ENCODE measurements at regions not wholly inside any gene's neighbourhood (a gene's known extent, or its start where the extent isn't known, plus 50 kb on each side); places are given as distances from the start of the nearest gene placed in this dataset.

GRCh38 chr1:14479865-14480264, 118.6 kb upstream of the KAZN start:
- CTCF ChIA-PET (ENCODE audit: partially characterized antibody): no interaction called here
- Histone ChIP-seq H3K4me1 (ENCODE audit: insufficient read depth, low read length) (no peaks in the 10 kb centered on the region), H3K9me3 (ENCODE audit: control insufficient read depth in 1 of 2, low read length in 2 of 2) (no peaks in the 10 kb centered on the region), H3K4me3 (ENCODE audit: low read length in 2 of 2) (no peak overlapping the region), H3K27ac (ENCODE audit: low read depth, low read length) (no peak overlapping the region), H3K36me3 (ENCODE audit: insufficient read depth, low read length) (no peaks in the 10 kb centered on the region), H3K27me3 (ENCODE audit: insufficient read depth, low read length) (no peaks in the 10 kb centered on the region)
- peaks cover 0 to under 1% of the 10 kb centered on the region in 2 donors for H3K27me3 Mint-ChIP-seq
- POLR2A ChIA-PET (ENCODE audit: partially characterized antibody): no interaction called here
- intact Hi-C loops (cut with micrococcal nuclease): no loop called here
- H3K36me3 Mint-ChIP-seq: no peaks in the 10 kb centered on the region
- peaks cover 0 to 2% (median 0%) of the 10 kb centered on the region in 8 donors for H3K9me3 Mint-ChIP-seq
- H3K4me1 Mint-ChIP-seq: no peaks in the 10 kb centered on the region
- no peak for DNase-seq
- no peak overlapping the region for H3K27ac Mint-ChIP-seq
- H3K4me3 Mint-ChIP-seq: no peak overlapping the region

GRCh38 chr1:14482784-14483450, 115.6 kb upstream of the KAZN start:
- Mint-ChIP-seq H3K9me3 (no peaks in the 10 kb centered on the region), H3K27me3 (no peaks in the 10 kb centered on the region), H3K36me3 (no peaks in the 10 kb centered on the region), H3K4me1 (no peaks in the 10 kb centered on the region), H3K27ac (no peak overlapping the region), H3K4me3 (no peak overlapping the region)
- ChIA-PET CTCF (ENCODE audit: partially characterized antibody) (no interaction called here), POLR2A (ENCODE audit: partially characterized antibody) (no interaction called here)
- H3K9me3 ChIP-seq (ENCODE audit: control insufficient read depth in 1 of 2, low read length in 2 of 2): no peaks in the 10 kb centered on the region
- no peaks in the 10 kb centered on the region for H3K36me3 ChIP-seq (ENCODE audit: insufficient read depth, low read length)
- DNase-seq: no peak
- H3K27me3 ChIP-seq (ENCODE audit: insufficient read depth, low read length): no peaks in the 10 kb centered on the region
- no peak overlapping the region for H3K27ac ChIP-seq (ENCODE audit: low read depth, low read length)
- no peaks in the 10 kb centered on the region for H3K4me1 ChIP-seq (ENCODE audit: insufficient read depth, low read length)
- no peak overlapping the region for H3K4me3 ChIP-seq (ENCODE audit: low read length in 2 of 2)
- intact Hi-C loops (cut with micrococcal nuclease): no loop called here

- Mint-ChIP-seq H3K4me1 (no peaks in the 10 kb centered on the region), H3K9me3 (peaks cover 0 to 2% (median 0%) of the 10 kb centered on the region in 8 donors), H3K27me3 (no peaks in the 10 kb centered on the region), H3K27ac (no peak overlapping the region), H3K36me3 (no peaks in the 10 kb centered on the region), H3K4me3 (no peak overlapping the region)
- intact Hi-C loops (cut with micrococcal nuclease): no loop called here
- DNase-seq: no peak
- Histone ChIP-seq H3K4me3 (ENCODE audit: low read length in 2 of 2) (no peak overlapping the region), H3K9me3 (ENCODE audit: control insufficient read depth in 1 of 2, low read length in 2 of 2) (no peaks in the 10 kb centered on the region), H3K4me1 (ENCODE audit: insufficient read depth, low read length) (no peaks in the 10 kb centered on the region), H3K36me3 (ENCODE audit: insufficient read depth, low read length) (no peaks in the 10 kb centered on the region), H3K27ac (ENCODE audit: low read depth, low read length) (no peak overlapping the region), H3K27me3 (ENCODE audit: insufficient read depth, low read length) (no peaks in the 10 kb centered on the region)
- ChIA-PET CTCF (ENCODE audit: partially characterized antibody) (no interaction called here), POLR2A (ENCODE audit: partially characterized antibody) (no interaction called here)
Observed at GRCh38 chr1:14485285-14485684, 113.2 kb upstream of the KAZN start.

- intact Hi-C loops (cut with micrococcal nuclease): no loop called here
- no peaks in the 10 kb centered on the region for H3K4me1 Mint-ChIP-seq
- Histone ChIP-seq H3K36me3 (ENCODE audit: insufficient read depth, low read length) (no peaks in the 10 kb centered on the region), H3K9me3 (ENCODE audit: control insufficient read depth in 1 of 2, low read length in 2 of 2) (no peaks in the 10 kb centered on the region), H3K27me3 (ENCODE audit: insufficient read depth, low read length) (no peaks in the 10 kb centered on the region), H3K27ac (ENCODE audit: low read depth, low read length) (no peak overlapping the region), H3K4me3 (ENCODE audit: low read length in 2 of 2) (no peak overlapping the region), H3K4me1 (ENCODE audit: insufficient read depth, low read length) (no peaks in the 10 kb centered on the region)
- no peak for DNase-seq
- H3K27ac Mint-ChIP-seq: no peak overlapping the region
- POLR2A ChIA-PET (ENCODE audit: partially characterized antibody): no interaction called here
- H3K36me3 Mint-ChIP-seq: no peaks in the 10 kb centered on the region
- H3K27me3 Mint-ChIP-seq: no peaks in the 10 kb centered on the region
- CTCF ChIA-PET (ENCODE audit: partially characterized antibody): no interaction called here
- H3K9me3 Mint-ChIP-seq: peaks cover 0 to 2% (median 0%) of the 10 kb centered on the region in 8 donors
- no peak overlapping the region for H3K4me3 Mint-ChIP-seq
Observed at GRCh38 chr1:14486401-14487201, 111.9 kb upstream of the KAZN start.

GRCh38 chr1:14487671-14488070, 110.8 kb upstream of the KAZN start:
- Mint-ChIP-seq H3K27me3 (no peaks in the 10 kb centered on the region), H3K36me3 (no peaks in the 10 kb centered on the region), H3K4me1 (no peaks in the 10 kb centered on the region), H3K27ac (no peak overlapping the region), H3K9me3 (peaks cover 0 to 2% (median 0%) of the 10 kb centered on the region in 8 donors), H3K4me3 (no peak overlapping the region)
- H3K27ac ChIP-seq (ENCODE audit: low read depth, low read length): no peak overlapping the region
- no peaks in the 10 kb centered on the region for H3K4me1 ChIP-seq (ENCODE audit: insufficient read depth, low read length)
- DNase-seq: no peak
- ChIA-PET CTCF (ENCODE audit: partially characterized antibody) (no interaction called here), POLR2A (ENCODE audit: partially characterized antibody) (no interaction called here)
- intact Hi-C loops (cut with micrococcal nuclease): no loop called here
- no peaks in the 10 kb centered on the region for H3K36me3 ChIP-seq (ENCODE audit: insufficient read depth, low read length)
- no peak overlapping the region for H3K4me3 ChIP-seq (ENCODE audit: low read length in 2 of 2)
- no peaks in the 10 kb centered on the region for H3K27me3 ChIP-seq (ENCODE audit: insufficient read depth, low read length)
- no peaks in the 10 kb centered on the region for H3K9me3 ChIP-seq (ENCODE audit: control insufficient read depth in 1 of 2, low read length in 2 of 2)

- no peaks in the 10 kb centered on the region for H3K36me3 Mint-ChIP-seq
- no peaks in the 10 kb centered on the region for H3K27me3 ChIP-seq (ENCODE audit: insufficient read depth, low read length)
- DNase-seq: no peak
- peaks cover 0 to 3% (median 0%) of the 10 kb centered on the region in 8 donors for H3K9me3 Mint-ChIP-seq
- H3K36me3 ChIP-seq (ENCODE audit: insufficient read depth, low read length): no peaks in the 10 kb centered on the region
- intact Hi-C loops (cut with micrococcal nuclease): no loop called here
- H3K27ac Mint-ChIP-seq: no peak overlapping the region
- no peak overlapping the region for H3K4me3 Mint-ChIP-seq
- no peaks in the 10 kb centered on the region for H3K4me1 Mint-ChIP-seq
- no peaks in the 10 kb centered on the region for H3K9me3 ChIP-seq (ENCODE audit: control insufficient read depth in 1 of 2, low read length in 2 of 2)
- no peaks in the 10 kb centered on the region for H3K4me1 ChIP-seq (ENCODE audit: insufficient read depth, low read length)
- H3K4me3 ChIP-seq (ENCODE audit: low read length in 2 of 2): no peak overlapping the region
- peaks cover 7 to 8% of the 10 kb centered on the region in 2 donors for H3K27me3 Mint-ChIP-seq
- CTCF ChIA-PET (ENCODE audit: partially characterized antibody): no interaction called here
- H3K27ac ChIP-seq (ENCODE audit: low read depth, low read length): no peak overlapping the region
- POLR2A ChIA-PET (ENCODE audit: partially characterized antibody): no interaction called here
Observed at GRCh38 chr1:14494911-14495310, 103.6 kb upstream of the KAZN start.

GRCh38 chr1:14495381-14495780, 103.1 kb upstream of the KAZN start:
- intact Hi-C loops (cut with micrococcal nuclease): no loop called here
- CTCF ChIA-PET (ENCODE audit: partially characterized antibody): no interaction called here

More at GRCh38 chr1:14495381-14495780, 103.1 kb upstream of the KAZN start:
- Mint-ChIP-seq H3K9me3 (peaks cover 0 to 3% (median 0%) of the 10 kb centered on the region in 8 donors), H3K4me1 (no peaks in the 10 kb centered on the region), H3K27me3 (peaks cover 7 to 8% of the 10 kb centered on the region in 2 donors), H3K27ac (no peak overlapping the region), H3K36me3 (no peaks in the 10 kb centered on the region), H3K4me3 (no peak overlapping the region)
- no peak overlapping the region for H3K27ac ChIP-seq (ENCODE audit: low read depth, low read length)
- DNase-seq: no peak
- H3K36me3 ChIP-seq (ENCODE audit: insufficient read depth, low read length): no peaks in the 10 kb centered on the region
- POLR2A ChIA-PET (ENCODE audit: partially characterized antibody): no interaction called here
- H3K4me1 ChIP-seq (ENCODE audit: insufficient read depth, low read length): no peaks in the 10 kb centered on the region
- H3K9me3 ChIP-seq (ENCODE audit: control insufficient read depth in 1 of 2, low read length in 2 of 2): no peaks in the 10 kb centered on the region
- no peak overlapping the region for H3K4me3 ChIP-seq (ENCODE audit: low read length in 2 of 2)
- no peaks in the 10 kb centered on the region for H3K27me3 ChIP-seq (ENCODE audit: insufficient read depth, low read length)
